HG03280 (cell line): ENCODE measurements at regions not wholly inside any gene's neighbourhood (a gene's known extent, or its start where the extent isn't known, plus 50 kb on each side); places are given as distances from the start of the nearest gene placed in this dataset.

ENCODE experiments used
- ATAC-seq: cut with Tn5 transposase; IDR thresholded peaks from one replicate; pipeline ENCODE4 v1.9.1; 2021; ENCODE audit warnings: mild to moderate bottlenecking, moderate library complexity; ENCODE audit not compliant: unreplicated experiment

GRCh38 chr3:24639481-24640329 lies 145.1 kb upstream of the THRB start:
- ATAC-seq: no peak

- no peak for ATAC-seq
Observed at GRCh38 chr3:24640330-24640877, 145.8 kb upstream of the THRB start.

GRCh38 chr3:24641628-24642027 lies 147.0 kb upstream of the THRB start:
- no peak for ATAC-seq

GRCh38 chr3:24645047-24645446 lies 150.4 kb upstream of the THRB start:
- ATAC-seq: no peak

GRCh38 chr3:24646790-24647189 lies 152.1 kb upstream of the THRB start:
- ATAC-seq: no peak

GRCh38 chr3:24648063-24648462 lies 153.4 kb upstream of the THRB start:
- no peak for ATAC-seq

- ATAC-seq: no peak
Observed at GRCh38 chr3:24650839-24651238, 156.2 kb upstream of the THRB start.

GRCh38 chr3:24657870-24658510 lies 163.3 kb upstream of the THRB start:
- no peak for ATAC-seq

GRCh38 chr3:24661175-24661584 lies 166.5 kb upstream of the THRB start:
- ATAC-seq: no peak

- ATAC-seq: no peak
Observed at GRCh38 chr3:24662449-24663345, 168.0 kb upstream of the THRB start.

- ATAC-seq: no peak
Observed at GRCh38 chr3:24663406-24663805, 168.8 kb upstream of the THRB start.

GRCh38 chr3:24668039-24668438 lies 173.4 kb upstream of the THRB start:
- ATAC-seq: no peak

- no peak for ATAC-seq
Observed at GRCh38 chr3:24670871-24671270, 176.2 kb upstream of the THRB start.

GRCh38 chr3:24673596-24673995 lies 178.9 kb upstream of the THRB start:
- no peak for ATAC-seq

- ATAC-seq: no peak
Observed at GRCh38 chr3:24674261-24674660, 179.6 kb upstream of the THRB start.

- ATAC-seq: no peak
Observed at GRCh38 chr3:24678021-24678420, 183.4 kb upstream of the THRB start.

- no peak for ATAC-seq
Observed at GRCh38 chr3:24678421-24678865, 183.8 kb upstream of the THRB start.

GRCh38 chr3:24679429-24679828 lies 184.8 kb upstream of the THRB start:
- ATAC-seq: no peak

GRCh38 chr3:24680214-24680967 lies 185.7 kb upstream of the THRB start:
- peak; percentile 82 for ATAC-seq

GRCh38 chr3:24682141-24682547 lies 187.5 kb upstream of the THRB start:
- no peak for ATAC-seq
